ENCODE measurements at regions not wholly inside any gene's neighbourhood (a gene's known extent, or its start where the extent isn't known, plus 50 kb on each side); places are given as distances from the start of the nearest gene placed in this dataset.

GRCh38 chr12:62170241-62170640, 90.0 kb upstream of the USP15 start:
- Histone ChIP-seq H3K27ac (replicated peaks) (no peak overlapping the region), H3K27me3 (ENCODE audit: insufficient read depth, poor library complexity, severe bottlenecking) (no peaks in the 10 kb centered on the region), H3K4me3 (replicated peaks; ENCODE audit: insufficient read depth, low read length) (no peak overlapping the region)
- TF ChIP-seq GABPA (IDR thresholded peaks at IDR 0.05; ENCODE audit: low read depth) (no peak), POLR2AphosphoS5 (IDR thresholded peaks at IDR 0.05; ENCODE audit: low read depth) (no peak)
- DNase-seq (ENCODE audit: low read depth in 1 of 2, low spot score in 1 of 2) = no peak

GRCh38 chr12:62190689-62191490, 69.3 kb upstream of the USP15 start:
- TF ChIP-seq REST (IDR thresholded peaks at IDR 0.05; ENCODE audit: insufficient replicate concordance, low read depth) = no peak
- Histone ChIP-seq H3K4me3 (replicated peaks; ENCODE audit: insufficient read depth, low read length) (peak overlapping the region; percentile 28), H3K27me3 (ENCODE audit: insufficient read depth, poor library complexity, severe bottlenecking) (peaks cover 36% of the 10 kb centered on the region), H3K27ac (replicated peaks) (no peak overlapping the region)
- DNase-seq (ENCODE audit: low read depth in 1 of 2, low spot score in 1 of 2) = no peak

- TF ChIP-seq REST (IDR thresholded peaks at IDR 0.05; ENCODE audit: insufficient replicate concordance, low read depth) = no peak
- TF ChIP-seq POLR2AphosphoS5 (IDR thresholded peaks at IDR 0.05; ENCODE audit: low read depth) = no peak
- H3K4me3 ChIP-seq (replicated peaks; ENCODE audit: insufficient read depth, low read length) = peak overlapping the region; percentile 43
- no peak overlapping the region for H3K27ac ChIP-seq (replicated peaks)
- DNase-seq (ENCODE audit: low read depth in 1 of 2, low spot score in 1 of 2) = no peak
- peaks cover 36% of the 10 kb centered on the region for H3K27me3 ChIP-seq (ENCODE audit: insufficient read depth, poor library complexity, severe bottlenecking)
Observed at GRCh38 chr12:62191491-62192179, 68.6 kb upstream of the USP15 start.

GRCh38 chr12:62192180-62192902, 67.9 kb upstream of the USP15 start:
- Histone ChIP-seq H3K4me3 (replicated peaks; ENCODE audit: insufficient read depth, low read length) (peak overlapping the region; percentile 43), H3K27me3 (ENCODE audit: insufficient read depth, poor library complexity, severe bottlenecking) (peaks cover 36% of the 10 kb centered on the region), H3K27ac (replicated peaks) (no peak overlapping the region)
- no peak for TF ChIP-seq POLR2AphosphoS5 (IDR thresholded peaks at IDR 0.05; ENCODE audit: low read depth)
- no peak for TF ChIP-seq SPI1 (IDR thresholded peaks at IDR 0.05; ENCODE audit: borderline replicate concordance, low read depth)
- peak; percentile 40 for TF ChIP-seq CTCF (IDR thresholded peaks at IDR 0.05; ENCODE audit: insufficient read depth, low read length)
- peak; percentile 57 to 77 for DNase-seq (ENCODE audit: low read depth in 1 of 2, low spot score in 1 of 2)

GRCh38 chr12:62192903-62193250, 67.3 kb upstream of the USP15 start:
- Histone ChIP-seq H3K4me3 (replicated peaks; ENCODE audit: insufficient read depth, low read length) (no peak overlapping the region), H3K27me3 (ENCODE audit: insufficient read depth, poor library complexity, severe bottlenecking) (peaks cover 35% of the 10 kb centered on the region), H3K27ac (replicated peaks) (no peak overlapping the region)
- DNase-seq (ENCODE audit: low read depth in 1 of 2, low spot score in 1 of 2) = no peak
- TF ChIP-seq GABPA (IDR thresholded peaks at IDR 0.05; ENCODE audit: low read depth) (no peak), CTCF (IDR thresholded peaks at IDR 0.05; ENCODE audit: insufficient read depth, low read length) (no peak), POLR2AphosphoS5 (IDR thresholded peaks at IDR 0.05; ENCODE audit: low read depth) (no peak), REST (IDR thresholded peaks at IDR 0.05; ENCODE audit: insufficient replicate concordance, low read depth) (no peak), SPI1 (IDR thresholded peaks at IDR 0.05; ENCODE audit: borderline replicate concordance, low read depth) (no peak)
